ENCODE measurements at regions not wholly inside any gene's neighbourhood (a gene's known extent, or its start where the extent isn't known, plus 50 kb on each side); places are given as distances from the start of the nearest gene placed in this dataset.

DNA sequence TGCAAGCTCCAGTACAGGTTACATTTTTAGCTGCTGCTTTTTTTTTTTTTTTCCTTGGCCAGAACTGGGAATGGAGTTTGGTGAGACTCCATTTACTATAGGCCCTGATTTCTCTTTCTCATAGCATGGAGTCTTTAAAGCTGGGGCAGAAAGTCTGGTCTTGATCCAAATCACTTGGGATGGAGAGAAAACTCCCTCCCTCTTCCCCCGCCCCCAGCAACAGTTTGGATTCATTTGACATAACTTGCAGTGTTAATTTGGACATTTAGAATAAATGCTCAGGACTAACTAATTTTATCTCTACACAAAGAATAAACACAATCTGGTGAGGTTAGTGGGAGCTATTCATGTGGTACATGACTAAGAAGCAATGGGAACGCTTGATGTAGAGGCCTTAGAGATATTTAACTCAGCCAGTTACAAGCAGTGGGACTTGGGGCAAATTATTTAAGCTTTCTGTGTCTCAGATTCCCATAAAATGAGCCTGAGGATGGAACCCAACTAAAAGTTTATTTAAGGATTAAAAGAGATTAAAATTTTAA lies 107.3 kb upstream of the ARHGAP5 start:
- Histone ChIP-seq H4K20me1 (ENCODE audit: insufficient read depth, low read length) (no peaks in the 10 kb centered on the region), H3K27me3 (ENCODE audit: insufficient read depth, low read length) (no peaks in the 10 kb centered on the region), H3K79me2 (ENCODE audit: insufficient read depth, low read length) (no peaks in the 10 kb centered on the region), H3K27ac (ENCODE audit: low read depth, low read length) (no peak overlapping the region), H3K9ac (ENCODE audit: low read length) (no peak overlapping the region), H2AFZ (ENCODE audit: low read depth, low read length) (no peak overlapping the region), H3K4me3 (ENCODE audit: insufficient read depth, low read depth, low read length) (no peak overlapping the region), H3K36me3 (ENCODE audit: insufficient read depth, low read length) (no peaks in the 10 kb centered on the region), H3K4me1 (ENCODE audit: insufficient read depth, low read length) (peaks cover 12% of the 10 kb centered on the region), H3K9me3 (ENCODE audit: insufficient read depth, low read depth, low read length) (peaks cover 4% of the 10 kb centered on the region), H3K4me2 (ENCODE audit: low read length) (no peak overlapping the region)
- DNase-seq (ENCODE audit: low read depth) = peak; percentile 68
- H3K9me3 Mint-ChIP-seq (ENCODE audit: unreplicated experiment) = peaks cover 3% of the 10 kb centered on the region
- FAIRE-seq = no peak
- no peak overlapping the region for H3K27ac Mint-ChIP-seq (ENCODE audit: unreplicated experiment)
- no peaks in the 10 kb centered on the region for H3K36me3 Mint-ChIP-seq (ENCODE audit: low read depth, unreplicated experiment)
- TF ChIP-seq, protein P1, sequence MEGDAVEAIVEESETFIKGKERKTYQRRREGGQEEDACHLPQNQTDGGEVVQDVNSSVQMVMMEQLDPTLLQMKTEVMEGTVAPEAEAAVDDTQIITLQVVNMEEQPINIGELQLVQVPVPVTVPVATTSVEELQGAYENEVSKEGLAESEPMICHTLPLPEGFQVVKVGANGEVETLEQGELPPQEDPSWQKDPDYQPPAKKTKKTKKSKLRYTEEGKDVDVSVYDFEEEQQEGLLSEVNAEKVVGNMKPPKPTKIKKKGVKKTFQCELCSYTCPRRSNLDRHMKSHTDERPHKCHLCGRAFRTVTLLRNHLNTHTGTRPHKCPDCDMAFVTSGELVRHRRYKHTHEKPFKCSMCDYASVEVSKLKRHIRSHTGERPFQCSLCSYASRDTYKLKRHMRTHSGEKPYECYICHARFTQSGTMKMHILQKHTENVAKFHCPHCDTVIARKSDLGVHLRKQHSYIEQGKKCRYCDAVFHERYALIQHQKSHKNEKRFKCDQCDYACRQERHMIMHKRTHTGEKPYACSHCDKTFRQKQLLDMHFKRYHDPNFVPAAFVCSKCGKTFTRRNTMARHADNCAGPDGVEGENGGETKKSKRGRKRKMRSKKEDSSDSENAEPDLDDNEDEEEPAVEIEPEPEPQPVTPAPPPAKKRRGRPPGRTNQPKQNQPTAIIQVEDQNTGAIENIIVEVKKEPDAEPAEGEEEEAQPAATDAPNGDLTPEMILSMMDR (IDR thresholded peaks at IDR 0.05; ENCODE audit: insufficient read depth, low read depth, low read length) = no peak
- TF ChIP-seq EZH2 (IDR thresholded peaks at IDR 0.05; ENCODE audit: insufficient read depth, low read length) = no peak
- H3K27me3 Mint-ChIP-seq (ENCODE audit: low read depth, unreplicated experiment) = no peaks in the 10 kb centered on the region
- H3K4me1 Mint-ChIP-seq (ENCODE audit: low read depth, unreplicated experiment) = peaks cover 24% of the 10 kb centered on the region
- no peak overlapping the region for H3K4me3 Mint-ChIP-seq (ENCODE audit: unreplicated experiment)

DNA sequence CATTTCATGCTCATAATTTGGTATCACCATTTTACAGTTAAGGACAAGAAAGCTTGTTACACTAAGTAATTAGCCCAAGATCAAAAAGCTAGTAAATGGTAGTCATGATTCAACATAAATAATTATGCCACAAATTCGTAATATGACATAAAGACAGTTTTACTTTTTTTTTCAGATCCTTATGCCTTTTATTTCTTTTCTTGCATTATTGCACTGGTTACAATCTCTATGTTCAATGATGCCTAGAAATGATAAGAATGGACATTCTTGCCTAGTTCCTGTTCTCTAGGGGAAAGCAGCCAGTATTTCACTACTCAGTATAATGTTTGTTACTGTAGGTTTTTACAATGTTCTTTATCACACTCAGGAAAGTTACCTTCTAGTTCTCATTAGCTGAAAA lies 106.4 kb upstream of the ARHGAP5 start:
- no peak overlapping the region for H3K27ac Mint-ChIP-seq (ENCODE audit: unreplicated experiment)
- no peak overlapping the region for H3K4me3 ChIP-seq (ENCODE audit: insufficient read depth, low read depth, low read length)
- TF ChIP-seq, protein P1 (IDR thresholded peaks at IDR 0.05; ENCODE audit: insufficient read depth, low read depth, low read length) = no peak
- TF ChIP-seq EZH2 (IDR thresholded peaks at IDR 0.05; ENCODE audit: insufficient read depth, low read length) = no peak
- no peak for DNase-seq (ENCODE audit: low read depth)
- peaks cover 4% of the 10 kb centered on the region for H3K9me3 Mint-ChIP-seq (ENCODE audit: unreplicated experiment)
- H3K4me3 Mint-ChIP-seq (ENCODE audit: unreplicated experiment) = no peak overlapping the region
- H3K79me2 ChIP-seq (ENCODE audit: insufficient read depth, low read length) = no peaks in the 10 kb centered on the region
- H3K27me3 Mint-ChIP-seq (ENCODE audit: low read depth, unreplicated experiment) = no peaks in the 10 kb centered on the region
- peaks cover 5% of the 10 kb centered on the region for H3K4me1 ChIP-seq (ENCODE audit: insufficient read depth, low read length)
- H4K20me1 ChIP-seq (ENCODE audit: insufficient read depth, low read length) = no peaks in the 10 kb centered on the region
- no peak overlapping the region for H3K4me2 ChIP-seq (ENCODE audit: low read length)
- peaks cover 6% of the 10 kb centered on the region for H3K9me3 ChIP-seq (ENCODE audit: insufficient read depth, low read depth, low read length)
- peaks cover 20% of the 10 kb centered on the region for H3K4me1 Mint-ChIP-seq (ENCODE audit: low read depth, unreplicated experiment)
- no peak overlapping the region for H3K9ac ChIP-seq (ENCODE audit: low read length)
- FAIRE-seq = no peak
- H3K27ac ChIP-seq (ENCODE audit: low read depth, low read length) = no peak overlapping the region
- no peak overlapping the region for H2AFZ ChIP-seq (ENCODE audit: low read depth, low read length)
- no peaks in the 10 kb centered on the region for H3K27me3 ChIP-seq (ENCODE audit: insufficient read depth, low read length)
- no peaks in the 10 kb centered on the region for H3K36me3 ChIP-seq (ENCODE audit: insufficient read depth, low read length)
- no peaks in the 10 kb centered on the region for H3K36me3 Mint-ChIP-seq (ENCODE audit: low read depth, unreplicated experiment)

DNA sequence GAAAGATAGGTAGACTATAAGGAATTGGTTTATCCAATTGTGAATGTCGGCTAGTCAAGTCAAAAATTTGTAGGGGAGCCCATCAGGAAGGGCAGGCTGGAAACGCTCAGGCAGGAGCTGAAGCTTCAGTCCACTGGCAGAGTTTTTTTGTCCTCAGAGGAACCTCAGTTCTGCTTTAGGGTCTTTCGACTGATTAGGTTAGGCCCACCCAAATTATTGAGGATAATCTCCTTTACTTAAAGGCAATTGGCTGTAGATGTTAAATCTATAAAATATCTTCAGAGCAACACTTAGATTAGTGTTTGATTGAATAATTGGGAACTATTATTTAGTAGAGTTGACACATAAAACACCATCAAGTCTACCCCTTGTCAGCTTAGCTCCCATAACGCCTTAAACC lies 105.5 kb upstream of the ARHGAP5 start:
- peaks cover 20% of the 10 kb centered on the region for H3K4me1 Mint-ChIP-seq (ENCODE audit: low read depth, unreplicated experiment)
- Histone ChIP-seq H3K9ac (ENCODE audit: low read length) (no peak overlapping the region), H3K4me2 (ENCODE audit: low read length) (no peak overlapping the region), H2AFZ (ENCODE audit: low read depth, low read length) (no peak overlapping the region), H3K4me1 (ENCODE audit: insufficient read depth, low read length) (no peaks in the 10 kb centered on the region), H3K27ac (ENCODE audit: low read depth, low read length) (no peak overlapping the region), H3K79me2 (ENCODE audit: insufficient read depth, low read length) (no peaks in the 10 kb centered on the region), H3K27me3 (ENCODE audit: insufficient read depth, low read length) (no peaks in the 10 kb centered on the region), H3K4me3 (ENCODE audit: insufficient read depth, low read depth, low read length) (no peak overlapping the region), H4K20me1 (ENCODE audit: insufficient read depth, low read length) (no peaks in the 10 kb centered on the region), H3K9me3 (ENCODE audit: insufficient read depth, low read depth, low read length) (peaks cover 6% of the 10 kb centered on the region), H3K36me3 (ENCODE audit: insufficient read depth, low read length) (no peaks in the 10 kb centered on the region)
- no peaks in the 10 kb centered on the region for H3K27me3 Mint-ChIP-seq (ENCODE audit: low read depth, unreplicated experiment)
- DNase-seq (ENCODE audit: low read depth) = no peak
- no peak for FAIRE-seq
- TF ChIP-seq, protein P1 (IDR thresholded peaks at IDR 0.05; ENCODE audit: insufficient read depth, low read depth, low read length) = no peak
- TF ChIP-seq EZH2 (IDR thresholded peaks at IDR 0.05; ENCODE audit: insufficient read depth, low read length) = no peak
- no peak overlapping the region for H3K4me3 Mint-ChIP-seq (ENCODE audit: unreplicated experiment)
- no peaks in the 10 kb centered on the region for H3K36me3 Mint-ChIP-seq (ENCODE audit: low read depth, unreplicated experiment)
- H3K27ac Mint-ChIP-seq (ENCODE audit: unreplicated experiment) = no peak overlapping the region
- H3K9me3 Mint-ChIP-seq (ENCODE audit: unreplicated experiment) = peaks cover 5% of the 10 kb centered on the region
